ENCODE measurements at regions not wholly inside any gene's neighbourhood (a gene's known extent, or its start where the extent isn't known, plus 50 kb on each side); places are given as distances from the start of the nearest gene placed in this dataset.

- peak; percentile 8 for DNase-seq
These were observed 197.2 kb upstream of the VEPH1 start for GRCh38 chr3:157700405-157700804.

- no peak for DNase-seq
These were observed 192.4 kb upstream of the VEPH1 start for GRCh38 chr3:157695586-157695985.

- DNase-seq: no peak
These were observed 191.9 kb upstream of the VEPH1 start for GRCh38 chr3:157695103-157695502.

GRCh38 chr3:157693762-157694161 is 190.5 kb upstream of the VEPH1 start:
- DNase-seq: no peak

- DNase-seq: no peak
These were observed 189.3 kb upstream of the VEPH1 start for GRCh38 chr3:157692468-157692867.

GRCh38 chr3:157683668-157684067 is 180.5 kb upstream of the VEPH1 start:
- DNase-seq: no peak

- no peak for DNase-seq
These were observed 168.8 kb upstream of the VEPH1 start for GRCh38 chr3:157672061-157672460.

GRCh38 chr3:157671656-157672055 is 168.4 kb upstream of the VEPH1 start:
- DNase-seq: no peak

GRCh38 chr3:157669416-157669815 is 166.2 kb upstream of the VEPH1 start:
- peak; percentile 96 for DNase-seq

- no peak for DNase-seq
These were observed 164.3 kb upstream of the VEPH1 start for GRCh38 chr3:157667493-157667892.

- DNase-seq: no peak
These were observed 159.0 kb upstream of the VEPH1 start for GRCh38 chr3:157662171-157662570.

GRCh38 chr3:157660847-157661246 is 157.6 kb upstream of the VEPH1 start:
- no peak for DNase-seq

- DNase-seq: no peak
These were observed 149.2 kb upstream of the VEPH1 start for GRCh38 chr3:157652366-157652765.

- no peak for DNase-seq
These were observed 147.5 kb upstream of the VEPH1 start for GRCh38 chr3:157650699-157651098.

- no peak for DNase-seq
These were observed 147.0 kb upstream of the VEPH1 start for GRCh38 chr3:157650172-157650571.

GRCh38 chr3:157649511-157649910 is 146.3 kb upstream of the VEPH1 start:
- DNase-seq: no peak

GRCh38 chr3:157647820-157648219 is 144.6 kb upstream of the VEPH1 start:
- DNase-seq: no peak

- no peak for DNase-seq
These were observed 136.7 kb upstream of the VEPH1 start for GRCh38 chr3:157639756-157640426.

- no peak for DNase-seq
These were observed 134.7 kb upstream of the VEPH1 start for GRCh38 chr3:157637866-157638265.

- DNase-seq: no peak
These were observed 130.0 kb upstream of the VEPH1 start for GRCh38 chr3:157633241-157633640.

- no peak for DNase-seq
These were observed 128.9 kb upstream of the VEPH1 start for GRCh38 chr3:157632075-157632474.

GRCh38 chr3:157631478-157631877 is 128.3 kb upstream of the VEPH1 start:
- DNase-seq: no peak

- DNase-seq: no peak
These were observed 123.6 kb upstream of the VEPH1 start for GRCh38 chr3:157626817-157627216.

- no peak for DNase-seq
These were observed 121.6 kb upstream of the VEPH1 start for GRCh38 chr3:157624801-157625200.

- DNase-seq: no peak
These were observed 115.7 kb upstream of the VEPH1 start for GRCh38 chr3:157618886-157619285.
